ENCODE measurements at regions not wholly inside any gene's neighbourhood (a gene's known extent, or its start where the extent isn't known, plus 50 kb on each side); places are given as distances from the start of the nearest gene placed in this dataset.

GRCh38 chr11:22510010-22510409 lies 115.6 kb downstream of the FANCF start:
- H4K20me1 ChIP-seq (ENCODE audit: insufficient read depth, low read length, poor library complexity, severe bottlenecking): no peaks in the 10 kb centered on the region
- H3K4me3 ChIP-seq (ENCODE audit: low read length, poor library complexity, severe bottlenecking): no peak overlapping the region
- H3K4me2 ChIP-seq (ENCODE audit: low read depth, low read length, poor library complexity, severe bottlenecking): no peak overlapping the region
- no peaks in the 10 kb centered on the region for H3K9me2 ChIP-seq (replicated peaks; ENCODE audit: low read depth, low read length)
- no peak overlapping the region for H3K9ac ChIP-seq (ENCODE audit: low read depth, low read length, poor library complexity, severe bottlenecking)
- no peaks in the 10 kb centered on the region for H3K79me2 ChIP-seq (ENCODE audit: insufficient read depth, low read length)
- H3K9me3 ChIP-seq (ENCODE audit: insufficient read depth, low read depth, low read length): no peaks in the 10 kb centered on the region
- TF ChIP-seq CTCF (conservative IDR thresholded peaks at IDR 0.05; ENCODE audit: low read length) (no peak), EZH2phosphoT487 (IDR thresholded peaks at IDR 0.05; ENCODE audit: borderline replicate concordance) (no peak)
- no peaks in the 10 kb centered on the region for H3K36me3 ChIP-seq (ENCODE audit: insufficient read depth, low read length)
- H2AFZ ChIP-seq (ENCODE audit: low read length): no peak overlapping the region
- H3K4me1 ChIP-seq (ENCODE audit: insufficient read depth, low read length, poor library complexity, severe bottlenecking): no peaks in the 10 kb centered on the region
- no peaks in the 10 kb centered on the region for H3F3A ChIP-seq (ENCODE audit: low read depth)
- no peaks in the 10 kb centered on the region for H3K27me3 ChIP-seq (ENCODE audit: insufficient read depth, low read length, poor library complexity, severe bottlenecking)

- TF ChIP-seq EZH2phosphoT487 (IDR thresholded peaks at IDR 0.05; ENCODE audit: borderline replicate concordance) (no peak), CTCF (conservative IDR thresholded peaks at IDR 0.05; ENCODE audit: low read length) (no peak)
- H3F3A ChIP-seq (ENCODE audit: low read depth): no peaks in the 10 kb centered on the region
- no peak overlapping the region for H3K9ac ChIP-seq (ENCODE audit: low read depth, low read length, poor library complexity, severe bottlenecking)
- H3K4me1 ChIP-seq (ENCODE audit: insufficient read depth, low read length, poor library complexity, severe bottlenecking): no peaks in the 10 kb centered on the region
- H3K4me3 ChIP-seq (ENCODE audit: low read length, poor library complexity, severe bottlenecking): no peak overlapping the region
- H3K27me3 ChIP-seq (ENCODE audit: insufficient read depth, low read length, poor library complexity, severe bottlenecking): no peaks in the 10 kb centered on the region
- H3K36me3 ChIP-seq (ENCODE audit: insufficient read depth, low read length): no peaks in the 10 kb centered on the region
- H3K79me2 ChIP-seq (ENCODE audit: insufficient read depth, low read length): no peaks in the 10 kb centered on the region
- H2AFZ ChIP-seq (ENCODE audit: low read length): no peak overlapping the region
- no peak overlapping the region for H3K4me2 ChIP-seq (ENCODE audit: low read depth, low read length, poor library complexity, severe bottlenecking)
- H3K9me3 ChIP-seq (ENCODE audit: insufficient read depth, low read depth, low read length): no peaks in the 10 kb centered on the region
- no peaks in the 10 kb centered on the region for H4K20me1 ChIP-seq (ENCODE audit: insufficient read depth, low read length, poor library complexity, severe bottlenecking)
- no peaks in the 10 kb centered on the region for H3K9me2 ChIP-seq (replicated peaks; ENCODE audit: low read depth, low read length)
These were observed 117.0 kb downstream of the FANCF start for GRCh38 chr11:22508665-22509064.

- no peaks in the 10 kb centered on the region for H3K27me3 ChIP-seq (ENCODE audit: insufficient read depth, low read length, poor library complexity, severe bottlenecking)
- H3F3A ChIP-seq (ENCODE audit: low read depth): no peaks in the 10 kb centered on the region
- no peak overlapping the region for H3K4me3 ChIP-seq (ENCODE audit: low read length, poor library complexity, severe bottlenecking)
- H4K20me1 ChIP-seq (ENCODE audit: insufficient read depth, low read length, poor library complexity, severe bottlenecking): no peaks in the 10 kb centered on the region
- H3K4me1 ChIP-seq (ENCODE audit: insufficient read depth, low read length, poor library complexity, severe bottlenecking): no peaks in the 10 kb centered on the region
- H3K4me2 ChIP-seq (ENCODE audit: low read depth, low read length, poor library complexity, severe bottlenecking): no peak overlapping the region
- no peaks in the 10 kb centered on the region for H3K9me2 ChIP-seq (replicated peaks; ENCODE audit: low read depth, low read length)
- no peak overlapping the region for H3K9ac ChIP-seq (ENCODE audit: low read depth, low read length, poor library complexity, severe bottlenecking)
- H2AFZ ChIP-seq (ENCODE audit: low read length): no peak overlapping the region
- H3K9me3 ChIP-seq (ENCODE audit: insufficient read depth, low read depth, low read length): no peaks in the 10 kb centered on the region
- H3K79me2 ChIP-seq (ENCODE audit: insufficient read depth, low read length): no peaks in the 10 kb centered on the region
- TF ChIP-seq CTCF (conservative IDR thresholded peaks at IDR 0.05; ENCODE audit: low read length) (no peak), EZH2phosphoT487 (IDR thresholded peaks at IDR 0.05; ENCODE audit: borderline replicate concordance) (no peak)
- H3K36me3 ChIP-seq (ENCODE audit: insufficient read depth, low read length): no peaks in the 10 kb centered on the region
These were observed 128.1 kb downstream of the FANCF start for GRCh38 chr11:22497474-22497873.

Data from Loucy (cell line).